T-helper 1 cell treated with Interleukin-12 subunit alpha and Interleukin-12 subunit beta and Interleukin-4 antibody, amounts not matched to agents 30 ng/mL and 1 ng/mL, for 36 hours (primary cell): ENCODE measurements at regions not wholly inside any gene's neighbourhood (a gene's known extent, or its start where the extent isn't known, plus 50 kb on each side); places are given as distances from the start of the nearest gene placed in this dataset.
"Not testable (repeated sequence)": the region's sequence is repeated elsewhere in the genome, so short reads cannot be mapped to it uniquely, and the experiment has no call there.

Source experiments
- intact Hi-C: fragments of 100-400 bp; cut with micrococcal nuclease; formaldehyde crosslinking; loops from one replicate; pipeline ENCODE4 v1.15.1; 2024

- intact Hi-C loops: no loop called here
Observed at GRCh38 chr3:18237251-18238005, 187.7 kb downstream of the SATB1 start.

- intact Hi-C loops: no loop called here
Observed at GRCh38 chr3:18236726-18237125, 188.4 kb downstream of the SATB1 start.

- intact Hi-C loops: no loop called here
Observed at GRCh38 chr3:18234717-18235335, 190.3 kb downstream of the SATB1 start.

- intact Hi-C loops: no loop called here
Observed at GRCh38 chr3:18233987-18234716, 191.0 kb downstream of the SATB1 start.

GRCh38 chr3:18232317-18232716 lies 192.8 kb downstream of the SATB1 start:
- intact Hi-C loops: no loop called here

DNA sequence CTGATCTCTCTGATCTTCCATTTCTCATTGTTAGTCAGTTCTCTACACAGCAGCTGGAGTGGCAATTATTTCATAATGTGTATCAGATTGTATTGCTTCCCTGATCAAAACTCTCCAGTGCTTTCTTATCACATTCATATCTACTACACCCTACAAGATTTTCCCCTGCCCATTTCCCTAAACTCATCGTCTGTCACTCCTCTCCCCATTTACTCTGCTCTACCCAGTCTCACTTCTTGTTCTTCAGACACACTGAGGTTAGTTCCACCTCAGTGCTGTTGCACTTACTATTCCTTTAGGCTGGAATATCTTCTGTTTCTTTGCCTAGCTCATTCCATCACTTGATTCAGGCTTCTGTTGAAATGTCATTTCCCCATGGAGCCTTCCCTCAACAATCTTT lies 197.1 kb downstream of the SATB1 start:
- intact Hi-C loops: no loop called here

DNA sequence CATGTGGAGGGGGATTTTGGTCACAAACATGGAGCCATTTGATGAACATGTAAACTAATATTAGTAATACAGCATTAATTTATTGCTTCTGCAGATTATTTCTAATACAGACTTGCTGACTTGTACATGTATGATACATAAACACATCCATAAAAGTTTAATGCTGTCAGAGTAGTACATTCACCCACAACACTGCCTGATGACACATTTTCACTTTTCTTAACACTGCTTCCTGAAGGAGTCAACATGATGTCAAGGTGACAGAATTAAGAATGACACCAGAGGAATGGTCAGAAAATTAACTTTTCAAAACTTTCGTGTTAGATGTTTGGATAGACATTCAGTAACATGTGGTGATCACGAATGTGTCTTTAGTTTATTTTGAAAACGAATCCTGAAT lies 199.4 kb downstream of the SATB1 start:
- intact Hi-C loops: no loop called here

DNA sequence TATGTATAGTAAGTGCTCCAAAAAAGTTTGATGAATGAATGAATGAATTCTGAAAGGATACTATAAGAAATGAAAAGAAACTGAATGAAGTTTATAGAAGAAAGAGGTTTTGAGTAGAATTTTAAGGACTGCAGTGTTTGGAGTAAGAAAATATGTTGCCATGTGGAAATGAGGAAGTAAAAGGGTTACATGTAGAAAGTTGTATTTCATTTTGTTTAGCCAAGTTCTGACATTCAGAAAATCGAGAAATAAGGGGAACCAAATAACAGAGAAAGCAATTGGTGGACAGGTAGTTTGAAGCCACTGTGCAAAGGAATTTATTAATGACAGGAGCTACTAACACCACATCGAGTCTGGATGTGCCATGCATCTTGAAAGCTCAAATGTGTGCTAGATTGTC lies 200.7 kb downstream of the SATB1 start:
- intact Hi-C loops: no loop called here

DNA sequence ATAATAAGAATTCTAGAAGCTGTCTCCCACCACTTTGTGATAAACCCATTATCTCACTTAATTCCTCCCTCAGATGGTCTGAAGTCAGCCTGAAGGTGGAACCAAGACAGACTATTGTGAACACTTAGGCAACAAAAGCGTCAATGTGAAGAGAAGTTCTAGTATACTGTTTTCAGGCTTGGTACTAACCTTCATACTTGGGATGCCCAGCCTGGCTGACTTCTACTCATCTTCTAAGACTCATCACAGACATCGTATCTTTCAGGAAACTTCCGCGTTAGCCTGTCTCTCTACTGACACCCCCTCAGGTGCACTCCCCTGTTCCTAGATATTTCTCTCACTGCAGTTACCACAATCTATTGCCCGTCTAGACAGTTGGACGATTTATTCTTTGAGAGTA lies 201.2 kb downstream of the SATB1 start:
- intact Hi-C loops: no loop called here

- intact Hi-C loops: no loop called here
Observed at GRCh38 chr3:18223571-18223970, 201.6 kb downstream of the SATB1 start.

DNA sequence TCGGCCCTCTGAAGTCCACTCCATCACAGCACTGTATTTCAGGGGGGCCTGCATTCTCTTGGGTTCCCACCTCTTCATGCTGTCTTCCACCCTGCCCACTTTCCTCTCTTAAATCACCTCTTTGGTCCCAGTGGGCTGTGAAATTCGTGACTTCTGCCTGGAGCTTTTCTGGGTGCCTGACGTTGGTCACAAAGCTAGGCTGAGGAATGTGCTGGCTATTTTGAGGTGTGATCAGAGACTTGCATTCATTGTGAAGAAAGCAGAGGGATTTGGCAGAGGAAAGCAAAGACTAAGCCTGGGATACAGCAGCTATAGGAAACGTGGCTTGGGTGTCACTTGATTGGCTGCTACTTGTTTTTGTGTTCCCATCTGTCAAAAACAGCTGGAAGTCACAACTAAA lies 202.5 kb downstream of the SATB1 start:
- intact Hi-C loops: no loop called here

DNA sequence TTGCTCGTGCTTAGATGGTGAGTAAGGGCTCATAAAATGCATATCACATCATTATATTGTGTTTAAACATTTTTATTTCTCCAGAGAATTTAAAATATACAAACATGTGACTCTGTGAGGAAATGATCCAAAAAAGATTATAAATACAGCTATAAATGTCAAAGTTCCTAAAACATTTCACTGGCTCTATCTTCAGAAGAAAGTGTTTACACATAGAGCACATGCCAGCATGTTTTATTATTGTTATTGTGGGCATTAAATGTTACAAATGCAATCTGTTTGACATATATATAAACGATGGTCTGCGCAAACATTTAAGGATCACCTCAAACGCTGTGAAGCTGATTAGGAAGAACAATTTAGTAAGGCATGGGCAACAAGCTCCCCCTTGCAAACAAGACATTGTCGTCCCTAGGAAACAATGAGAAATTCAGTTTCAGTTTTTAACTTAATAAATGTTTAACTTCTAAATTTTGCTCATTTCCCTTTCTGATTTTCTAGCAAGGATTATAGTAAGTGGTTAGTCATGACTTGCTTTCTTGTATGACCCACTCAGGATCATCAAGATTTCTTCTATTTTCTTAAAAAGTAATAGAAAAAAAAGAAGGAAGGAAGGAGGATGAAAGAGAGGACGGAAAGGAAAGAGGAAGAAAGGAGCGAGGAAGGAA lies 207.5 kb downstream of the SATB1 start:
- intact Hi-C loops: no loop called here

- intact Hi-C loops: no loop called here
Observed at GRCh38 chr3:18216996-18217395, 208.1 kb downstream of the SATB1 start.

GRCh38 chr3:18215639-18216038 lies 209.5 kb downstream of the SATB1 start:
- intact Hi-C loops: no loop called here

GRCh38 chr3:18211116-18211515 lies 214.0 kb downstream of the SATB1 start:
- intact Hi-C loops: no loop called here

- intact Hi-C loops: no loop called here
Observed at GRCh38 chr3:18208856-18209255, 216.3 kb downstream of the SATB1 start.

DNA sequence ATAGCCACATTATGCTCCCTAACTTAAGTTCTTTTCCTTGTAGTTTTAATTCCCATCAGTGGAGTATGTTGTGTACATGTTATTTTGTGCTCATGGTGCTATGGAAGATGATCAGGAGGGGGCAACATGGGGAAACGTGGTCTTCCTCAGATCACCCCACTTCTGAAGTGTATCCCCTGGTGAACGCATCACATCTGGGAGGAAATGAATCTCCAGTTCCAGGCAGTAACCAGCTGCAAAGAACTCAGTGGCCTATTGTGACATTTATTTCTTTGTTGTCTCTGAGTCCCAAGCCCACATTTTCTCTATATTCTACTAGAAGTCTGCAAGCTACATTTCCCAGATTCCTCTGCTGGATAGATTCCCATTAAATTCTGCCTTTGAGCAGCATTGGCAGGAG lies 217.0 kb downstream of the SATB1 start:
- intact Hi-C loops: no loop called here

DNA sequence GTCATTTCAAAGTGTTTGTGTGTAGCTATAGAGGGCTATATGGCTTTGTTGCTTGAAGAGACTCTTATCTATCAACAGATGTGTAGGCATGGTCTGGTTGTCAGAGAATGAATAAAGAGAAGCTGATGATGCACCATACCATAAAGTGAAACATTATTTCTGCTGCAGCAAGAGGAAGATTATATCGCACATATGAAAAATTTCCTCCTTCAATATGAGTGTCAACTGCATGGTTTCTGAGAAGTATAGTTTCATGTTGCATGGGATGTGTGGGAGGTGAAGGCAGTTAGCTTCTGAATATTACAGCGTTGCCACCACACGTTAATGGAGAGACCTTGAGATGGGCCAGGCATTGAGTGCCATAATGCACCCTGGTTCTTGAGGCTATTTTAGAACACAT lies 217.9 kb downstream of the SATB1 start:
- intact Hi-C loops: no loop called here

DNA sequence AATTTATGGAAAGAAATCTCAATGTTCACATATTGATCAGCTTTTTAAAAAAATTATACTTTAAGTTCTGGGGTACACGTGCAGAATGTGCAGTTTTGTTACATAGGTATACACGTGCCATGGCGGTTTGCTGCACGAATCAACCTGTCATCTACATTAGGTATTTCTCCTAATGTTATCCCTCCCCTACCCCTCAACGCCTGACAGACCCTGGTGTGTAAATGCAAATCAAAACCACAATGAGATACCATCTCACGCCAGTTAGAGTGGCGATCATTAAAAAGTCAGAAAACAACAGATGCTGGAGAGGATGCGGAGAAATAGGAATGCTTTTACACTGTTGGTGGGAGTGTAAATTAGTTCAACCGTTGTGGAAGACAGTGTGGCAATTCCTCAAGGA lies 219.4 kb downstream of the SATB1 start:
- intact Hi-C loops: not testable (repeated sequence)

- intact Hi-C loops: no loop called here
Observed at GRCh38 chr3:18201315-18201714, 223.8 kb downstream of the SATB1 start.

DNA sequence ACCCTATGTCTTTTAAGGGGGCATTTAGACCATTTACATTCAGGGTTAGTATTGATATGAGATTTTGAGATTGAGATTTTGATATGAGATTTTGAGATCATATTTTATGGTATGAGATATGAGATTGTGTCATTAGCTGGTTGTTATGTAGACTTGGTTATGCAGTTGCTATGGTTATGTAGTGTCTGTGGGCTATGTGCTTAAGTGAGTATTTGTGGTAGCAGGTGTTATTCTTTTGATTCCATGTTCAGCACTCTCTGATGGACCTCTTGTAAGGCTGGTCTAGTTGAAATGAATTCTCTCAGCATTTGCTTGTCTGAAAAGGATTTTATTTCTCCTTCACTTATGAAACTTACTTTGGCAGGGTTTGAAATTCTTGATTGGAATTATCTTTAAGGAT lies 225.4 kb downstream of the SATB1 start:
- intact Hi-C loops: no loop called here

GRCh38 chr3:18195836-18196235 lies 229.3 kb downstream of the SATB1 start:
- intact Hi-C loops: no loop called here
